Activated B cell treated with CpG ODN at 0.5 μM for 24 hours (primary cell): ENCODE measurements at regions not wholly inside any gene's neighbourhood (a gene's known extent, or its start where the extent isn't known, plus 50 kb on each side); places are given as distances from the start of the nearest gene placed in this dataset.

Source experiments
- ATAC-seq: fragments of 200-7000 bp; cut with Tn5 transposase; one replicate; pipeline ENCODE4 v1.10.0; 2021; ENCODE audit warnings: low read depth, mild to moderate bottlenecking, moderate library complexity
- CTCF ChIA-PET: fragments of 350-600 bp; sonication (Branson Sonifier 250); formaldehyde crosslinking; loops from one replicate; lab custom pipeline; 2021; ENCODE audit warnings: antibody characterized with exemption; lab: Charles Lee
- POLR2A ChIA-PET: fragments of 350-600 bp; sonication (Branson Sonifier 250); formaldehyde crosslinking; loops from one replicate; lab custom pipeline; 2021; ENCODE audit warnings: antibody characterized with exemption; lab: Charles Lee
- DNase-seq: peaks from one replicate; pipeline ENCODE4 v3.0.0; 2022
- H3K27ac Mint-ChIP-seq: one replicate; pipeline ENCODE4 v1.8.0; 2020; ENCODE audit warnings: mixed read lengths
- H3K27me3 Mint-ChIP-seq: one replicate; pipeline ENCODE4 v1.8.0; 2021; ENCODE audit warnings: mixed read lengths
- H3K36me3 Mint-ChIP-seq: one replicate; pipeline ENCODE4 v1.8.0; 2021; ENCODE audit warnings: low read depth, mixed read lengths
- H3K4me1 Mint-ChIP-seq: one replicate; pipeline ENCODE4 v1.8.0; 2021; ENCODE audit warnings: mixed read lengths
- H3K4me3 Mint-ChIP-seq: one replicate; pipeline ENCODE4 v1.8.0; 2020; ENCODE audit warnings: mild to moderate bottlenecking, mixed read lengths
- H3K9me3 Mint-ChIP-seq: one replicate; pipeline ENCODE4 v1.8.0; 2020; ENCODE audit warnings: mixed read lengths
- CTCF ChIP-seq: fragments of 200-600 bp; IDR thresholded peaks from one replicate; pipeline ENCODE4 v1.8.0; 2022; ENCODE audit warnings: antibody characterized with exemption, mild to moderate bottlenecking
- intact Hi-C: fragments of 100-400 bp; cut with micrococcal nuclease; formaldehyde crosslinking; loops from one replicate; pipeline ENCODE4 v1.15.1; 2024

- intact Hi-C loops: no loop called here
- Mint-ChIP-seq H3K4me3 (no peak overlapping the region), H3K27me3 (no peaks in the 10 kb centered on the region), H3K9me3 (peaks cover 6% of the 10 kb centered on the region), H3K27ac (no peak overlapping the region), H3K36me3 (no peaks in the 10 kb centered on the region), H3K4me1 (no peaks in the 10 kb centered on the region)
- no peak for DNase-seq
- POLR2A ChIA-PET: no interaction called here
- CTCF ChIA-PET: no interaction called here
- no peak for ATAC-seq
- TF ChIP-seq CTCF: no peak
Observed at GRCh38 chr10:33955676-33956075, 621.2 kb upstream of the NRP1 start.

GRCh38 chr10:33952692-33953360, 618.4 kb upstream of the NRP1 start:
- Mint-ChIP-seq H3K27me3 (no peaks in the 10 kb centered on the region), H3K36me3 (no peaks in the 10 kb centered on the region), H3K4me1 (no peaks in the 10 kb centered on the region), H3K9me3 (peaks cover 10% of the 10 kb centered on the region), H3K27ac (no peak overlapping the region), H3K4me3 (no peak overlapping the region)
- intact Hi-C loops: no loop called here
- DNase-seq (no peak), ATAC-seq (no peak)
- CTCF ChIA-PET: no interaction called here
- POLR2A ChIA-PET: no interaction called here
- TF ChIP-seq CTCF: no peak

- H3K4me1 Mint-ChIP-seq: no peaks in the 10 kb centered on the region
- POLR2A ChIA-PET: no interaction called here
- H3K27ac Mint-ChIP-seq: no peak overlapping the region
- peaks cover 12% of the 10 kb centered on the region for H3K9me3 Mint-ChIP-seq
- H3K27me3 Mint-ChIP-seq: no peaks in the 10 kb centered on the region
- DNase-seq (no peak), ATAC-seq (no peak)
- TF ChIP-seq CTCF: no peak
- CTCF ChIA-PET: no interaction called here
- no peak overlapping the region for H3K4me3 Mint-ChIP-seq
- no peaks in the 10 kb centered on the region for H3K36me3 Mint-ChIP-seq
- intact Hi-C loops: no loop called here
Observed at GRCh38 chr10:33950206-33950605, 615.7 kb upstream of the NRP1 start.

GRCh38 chr10:33947544-33947943, 613.1 kb upstream of the NRP1 start:
- H3K27me3 Mint-ChIP-seq: no peaks in the 10 kb centered on the region
- peaks cover 12% of the 10 kb centered on the region for H3K9me3 Mint-ChIP-seq
- no peak for TF ChIP-seq CTCF
- ChIA-PET POLR2A (no interaction called here), CTCF (no interaction called here)
- H3K36me3 Mint-ChIP-seq: no peaks in the 10 kb centered on the region
- no peak overlapping the region for H3K4me3 Mint-ChIP-seq
- intact Hi-C loops: no loop called here
- no peak overlapping the region for H3K27ac Mint-ChIP-seq
- H3K4me1 Mint-ChIP-seq: no peaks in the 10 kb centered on the region
- DNase-seq (no peak), ATAC-seq (no peak)

GRCh38 chr10:33945051-33945450, 610.6 kb upstream of the NRP1 start:
- CTCF ChIA-PET: no interaction called here
- DNase-seq (no peak), ATAC-seq (no peak)
- Mint-ChIP-seq H3K27ac (no peak overlapping the region), H3K9me3 (peaks cover 6% of the 10 kb centered on the region), H3K36me3 (no peaks in the 10 kb centered on the region), H3K27me3 (no peaks in the 10 kb centered on the region), H3K4me3 (no peak overlapping the region), H3K4me1 (no peaks in the 10 kb centered on the region)
- intact Hi-C loops: no loop called here
- POLR2A ChIA-PET: no interaction called here
- no peak for TF ChIP-seq CTCF
